BLaER1 treated with 17β-estradiol and CSF1 and Interleukin-3, amounts not matched to agents 10 nM and 100 nM (cell line): ENCODE measurements at regions not wholly inside any gene's neighbourhood (a gene's known extent, or its start where the extent isn't known, plus 50 kb on each side); places are given as distances from the start of the nearest gene placed in this dataset.

Source experiments
- H3K27ac ChIP-seq, 11 experiments: shearing (Covaris generic); formaldehyde crosslinking; 2 replicates each; pipeline ENCODE4 v1.8.1; 2022
- H3K27me3 ChIP-seq, 11 experiments: shearing (Covaris generic); formaldehyde crosslinking; 2 replicates each; pipeline ENCODE4 v1.8.1; 2022
- H3K36me3 ChIP-seq, 11 experiments: shearing (Covaris generic); formaldehyde crosslinking; 2 replicates each; pipeline ENCODE4 v1.8.1; 2022
- H3K4me1 ChIP-seq, 10 experiments: shearing (Covaris generic); formaldehyde crosslinking; 2 replicates each; pipeline ENCODE4 v1.8.1; 2022
- H3K4me2 ChIP-seq, 11 experiments: shearing (Covaris generic); formaldehyde crosslinking; 2 replicates each; pipeline ENCODE4 v1.8.1; 2022
- H3K4me3 ChIP-seq, 10 experiments: shearing (Covaris generic); formaldehyde crosslinking; 2 replicates each; pipeline ENCODE4 v1.8.1; 2022
- H3K9ac ChIP-seq, 11 experiments: shearing (Covaris generic); formaldehyde crosslinking; 2 replicates each; pipeline ENCODE4 v1.8.1; 2022
- H3K9me3 ChIP-seq, 11 experiments: shearing (Covaris generic); formaldehyde crosslinking; replicated peaks in 1 of 11; 2 replicates each; pipeline ENCODE4 v1.8.1; 2022
- H4K20me1 ChIP-seq, 11 experiments: shearing (Covaris generic); formaldehyde crosslinking; 2 replicates each; pipeline ENCODE4 v1.8.1; 2022
- Cebpa-rat ChIP-seq, 11 experiments: shearing (Covaris generic); IDR thresholded peaks; 2 replicates each; pipeline ENCODE4 v1.8.1; 2022

- no peaks in the 10 kb centered on the region for H3K27me3 ChIP-seq
- no peak overlapping the region for H3K4me3 ChIP-seq
- H3K36me3 ChIP-seq, result peaks cover 0 to 6% (median 0%) of the 10 kb centered on the region in 11 experiments; a peak in 1 of 22 replicates
- H4K20me1 ChIP-seq, result no peaks in the 10 kb centered on the region
- peaks cover 4 to 17% (median 7%) of the 10 kb centered on the region in 10 experiments; a peak in 15 of 20 replicates for H3K4me1 ChIP-seq
- TF ChIP-seq Cebpa-rat (IDR thresholded peaks at IDR 0.05), result no peak
- H3K9ac ChIP-seq, result no peak overlapping the region
- H3K27ac ChIP-seq, result no peak overlapping the region
- peaks cover 28 to 54% (median 42%) of the 10 kb centered on the region in 11 experiments for H3K9me3 ChIP-seq
- H3K4me2 ChIP-seq, result no peak overlapping the region
Measured at GRCh38 chr14:65997347-65997746, 488.8 kb upstream of the CCDC196 start.

DNA sequence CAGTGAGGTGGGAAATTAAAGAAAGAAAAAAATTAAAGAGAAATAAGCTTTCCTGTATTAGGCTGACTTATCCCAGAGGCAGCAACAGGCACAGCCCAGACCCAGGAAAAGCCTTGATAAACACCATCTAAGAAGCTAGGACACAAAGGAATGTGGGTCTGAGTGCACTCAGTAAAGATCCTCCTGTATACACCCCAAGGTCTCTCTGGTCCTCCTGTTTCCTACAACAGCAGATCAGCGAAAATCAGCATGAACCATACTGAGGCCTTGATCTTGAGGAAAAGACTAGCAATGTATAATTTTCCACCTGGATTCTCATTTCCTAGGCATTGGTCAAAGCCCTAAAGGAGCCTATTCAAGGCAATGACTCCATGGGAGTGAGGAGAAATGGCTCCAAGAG, 486.3 kb upstream of the CCDC196 start:
- peaks cover 0 to 6% (median 0%) of the 10 kb centered on the region in 11 experiments; a peak in 1 of 22 replicates for H3K36me3 ChIP-seq
- no peaks in the 10 kb centered on the region for H3K27me3 ChIP-seq
- H3K9ac ChIP-seq, result no peak overlapping the region
- no peak for TF ChIP-seq Cebpa-rat (IDR thresholded peaks at IDR 0.05)
- H3K9me3 ChIP-seq, result peaks cover 28 to 68% (median 46%) of the 10 kb centered on the region in 11 experiments
- no peaks in the 10 kb centered on the region for H3K4me1 ChIP-seq
- no peaks in the 10 kb centered on the region for H4K20me1 ChIP-seq
- H3K4me3 ChIP-seq, result no peak overlapping the region
- H3K4me2 ChIP-seq, result no peak overlapping the region
- H3K27ac ChIP-seq, result no peak overlapping the region

- TF ChIP-seq Cebpa-rat (IDR thresholded peaks at IDR 0.05), result no peak
- Histone ChIP-seq H3K36me3 (peaks cover 0 to 6% (median 0%) of the 10 kb centered on the region in 11 experiments; a peak in 1 of 22 replicates), H3K27me3 (no peaks in the 10 kb centered on the region), H3K9me3 (peaks cover 28 to 68% (median 46%) of the 10 kb centered on the region in 11 experiments), H3K4me3 (no peak overlapping the region), H3K27ac (no peak overlapping the region), H3K4me2 (no peak overlapping the region), H3K9ac (no peak overlapping the region), H3K4me1 (no peaks in the 10 kb centered on the region), H4K20me1 (no peaks in the 10 kb centered on the region)
Measured at GRCh38 chr14:66000766-66001165, 485.4 kb upstream of the CCDC196 start.

- H3K4me1 ChIP-seq, result no peaks in the 10 kb centered on the region
- H3K36me3 ChIP-seq, result peaks cover 0 to 6% (median 0%) of the 10 kb centered on the region in 11 experiments; a peak in 1 of 22 replicates
- no peaks in the 10 kb centered on the region for H3K27me3 ChIP-seq
- TF ChIP-seq Cebpa-rat (IDR thresholded peaks at IDR 0.05), result no peak
- no peak overlapping the region for H3K9ac ChIP-seq
- no peak overlapping the region for H3K4me2 ChIP-seq
- H3K27ac ChIP-seq, result no peak overlapping the region
- no peaks in the 10 kb centered on the region for H4K20me1 ChIP-seq
- no peak overlapping the region for H3K4me3 ChIP-seq
- H3K9me3 ChIP-seq, result peaks cover 28 to 68% (median 46%) of the 10 kb centered on the region in 11 experiments
Measured at GRCh38 chr14:66001356-66001755, 484.8 kb upstream of the CCDC196 start.

DNA sequence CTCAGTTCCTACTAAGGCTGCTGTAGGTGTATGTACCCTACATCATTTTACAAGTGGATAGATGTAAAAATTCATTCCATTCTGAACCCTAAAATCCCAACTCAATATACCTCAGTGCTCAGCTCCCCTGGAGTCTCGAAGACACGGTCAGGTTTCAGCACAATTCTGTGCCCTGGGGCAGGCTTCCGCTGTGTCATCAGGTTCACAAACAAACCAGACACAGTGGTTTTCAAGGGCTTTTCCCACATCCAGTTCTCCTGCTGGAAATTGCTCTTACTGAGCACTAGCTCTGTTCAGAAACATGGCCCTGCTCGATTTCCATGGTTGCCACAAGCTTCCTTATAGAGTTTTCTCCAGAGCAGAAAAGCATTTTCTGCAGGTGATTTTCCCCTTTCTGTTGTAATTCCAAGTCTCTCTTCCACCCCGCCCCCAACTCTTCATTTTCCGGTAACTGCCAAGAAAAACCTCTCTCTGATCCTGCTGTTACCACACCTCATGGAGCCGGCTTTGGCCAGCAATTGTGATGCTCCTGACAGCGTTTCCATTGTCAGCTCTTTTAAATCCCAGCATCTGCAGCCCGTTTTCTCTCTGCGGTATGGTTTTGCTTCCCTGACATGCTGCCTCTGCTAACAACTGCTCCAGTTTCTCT, 483.0 kb upstream of the CCDC196 start:
- Histone ChIP-seq H3K27me3 (no peaks in the 10 kb centered on the region), H3K9ac (no peak overlapping the region), H3K4me2 (no peak overlapping the region), H4K20me1 (no peaks in the 10 kb centered on the region), H3K4me1 (peaks cover 0 to 6% (median 0%) of the 10 kb centered on the region in 10 experiments; a peak in 5 of 20 replicates), H3K4me3 (no peak overlapping the region), H3K36me3 (peaks cover 0 to 6% (median 0%) of the 10 kb centered on the region in 11 experiments; a peak in 1 of 22 replicates), H3K9me3 (peaks cover 28 to 62% (median 46%) of the 10 kb centered on the region in 11 experiments), H3K27ac (no peak overlapping the region)
- no peak for TF ChIP-seq Cebpa-rat (IDR thresholded peaks at IDR 0.05)

DNA sequence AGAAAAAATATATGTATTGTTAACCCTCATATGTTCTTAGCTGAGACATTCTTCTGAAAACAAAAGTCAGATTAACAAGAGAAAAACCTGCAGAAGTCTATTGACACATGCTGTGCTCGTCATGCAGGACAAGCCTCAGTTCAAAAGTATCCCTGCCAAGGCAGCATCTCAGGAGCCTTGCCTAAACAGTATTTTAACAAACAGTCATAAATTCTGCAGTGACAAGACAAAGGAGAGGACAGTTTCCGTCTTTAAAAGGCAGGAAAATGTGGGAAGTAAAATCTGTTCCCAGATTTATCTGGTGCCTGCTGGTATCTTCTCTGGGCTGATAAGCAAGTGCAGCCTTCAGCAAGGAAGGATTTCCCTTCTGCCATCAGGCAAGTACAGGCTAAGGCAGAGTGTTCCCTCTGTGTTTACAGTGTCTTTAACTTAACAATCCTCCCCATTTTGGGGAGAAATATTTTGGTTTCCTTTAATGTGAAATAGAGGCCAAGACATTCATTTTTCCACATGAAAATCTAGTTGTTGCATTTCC, 480.2 kb upstream of the CCDC196 start:
- no peak overlapping the region for H3K4me2 ChIP-seq
- H3K9ac ChIP-seq, result no peak overlapping the region
- no peaks in the 10 kb centered on the region for H3K36me3 ChIP-seq
- no peaks in the 10 kb centered on the region for H3K27me3 ChIP-seq
- H3K4me3 ChIP-seq, result no peak overlapping the region
- no peak overlapping the region for H3K27ac ChIP-seq
- no peak for TF ChIP-seq Cebpa-rat (IDR thresholded peaks at IDR 0.05)
- H3K9me3 ChIP-seq, result peaks cover 5 to 34% (median 20%) of the 10 kb centered on the region in 11 experiments; a peak in 16 of 22 replicates
- H4K20me1 ChIP-seq, result no peaks in the 10 kb centered on the region
- peaks cover 0 to 20% (median 0%) of the 10 kb centered on the region in 10 experiments; a peak in 6 of 20 replicates for H3K4me1 ChIP-seq

- Histone ChIP-seq H3K4me1 (peaks cover 0 to 20% (median 0%) of the 10 kb centered on the region in 10 experiments; a peak in 6 of 20 replicates), H3K9ac (no peak overlapping the region), H3K27me3 (no peaks in the 10 kb centered on the region), H3K36me3 (no peaks in the 10 kb centered on the region), H4K20me1 (no peaks in the 10 kb centered on the region), H3K4me3 (no peak overlapping the region), H3K27ac (no peak overlapping the region; a peak in 1 of 22 replicates), H3K4me2 (peak overlapping the region in 3 of 11 experiments; percentile 0 to 65 (median 23); a peak in 4 of 22 replicates), H3K9me3 (peaks cover 0 to 12% (median 5%) of the 10 kb centered on the region in 11 experiments; a peak in 11 of 22 replicates)
- TF ChIP-seq Cebpa-rat (IDR thresholded peaks at IDR 0.05), result no peak
Measured at GRCh38 chr14:66008631-66009030, 477.5 kb upstream of the CCDC196 start.

GRCh38 chr14:66009089-66009488, 477.1 kb upstream of the CCDC196 start:
- Histone ChIP-seq H3K4me2 (peak overlapping the region in 3 of 11 experiments; percentile 0 to 65 (median 23); a peak in 4 of 22 replicates), H3K9ac (no peak overlapping the region), H3K27me3 (no peaks in the 10 kb centered on the region), H3K27ac (no peak overlapping the region; a peak in 1 of 22 replicates), H4K20me1 (no peaks in the 10 kb centered on the region), H3K36me3 (no peaks in the 10 kb centered on the region), H3K4me3 (no peak overlapping the region), H3K9me3 (peaks cover 0 to 12% (median 6%) of the 10 kb centered on the region in 11 experiments; a peak in 10 of 22 replicates), H3K4me1 (peaks cover 0 to 20% (median 0%) of the 10 kb centered on the region in 10 experiments; a peak in 6 of 20 replicates)
- no peak for TF ChIP-seq Cebpa-rat (IDR thresholded peaks at IDR 0.05)

DNA sequence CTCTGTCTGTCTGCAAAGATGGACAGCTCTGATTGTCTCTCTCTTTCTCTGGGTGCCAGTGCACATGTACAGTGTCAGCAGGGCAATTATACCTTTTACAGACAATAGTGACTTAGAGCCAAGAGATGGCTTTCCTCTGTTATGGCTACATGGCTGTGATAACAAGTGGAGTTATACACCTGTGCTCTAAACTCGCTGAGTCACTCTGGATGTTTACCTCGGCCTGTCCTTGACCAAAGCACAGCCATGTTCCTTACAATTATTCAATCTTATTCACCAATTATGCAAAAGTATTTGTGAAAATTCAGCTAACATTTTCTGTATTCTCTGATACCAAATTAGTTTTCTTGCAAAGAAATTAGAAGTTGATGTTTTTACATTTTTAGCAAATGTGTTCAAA, 475.5 kb upstream of the CCDC196 start:
- no peaks in the 10 kb centered on the region for H3K36me3 ChIP-seq
- H3K4me1 ChIP-seq, result peaks cover 0 to 20% (median 0%) of the 10 kb centered on the region in 10 experiments; a peak in 6 of 20 replicates
- H3K27ac ChIP-seq, result no peak overlapping the region
- H3K9ac ChIP-seq, result no peak overlapping the region
- no peak for TF ChIP-seq Cebpa-rat (IDR thresholded peaks at IDR 0.05)
- H3K27me3 ChIP-seq, result no peaks in the 10 kb centered on the region
- peaks cover 0 to 8% (median 5%) of the 10 kb centered on the region in 11 experiments; a peak in 8 of 22 replicates for H3K9me3 ChIP-seq
- H3K4me2 ChIP-seq, result no peak overlapping the region
- H3K4me3 ChIP-seq, result no peak overlapping the region
- no peaks in the 10 kb centered on the region for H4K20me1 ChIP-seq
